ENCODE measurements at regions not wholly inside any gene's neighbourhood (a gene's known extent, or its start where the extent isn't known, plus 50 kb on each side); places are given as distances from the start of the nearest gene placed in this dataset.

DNA sequence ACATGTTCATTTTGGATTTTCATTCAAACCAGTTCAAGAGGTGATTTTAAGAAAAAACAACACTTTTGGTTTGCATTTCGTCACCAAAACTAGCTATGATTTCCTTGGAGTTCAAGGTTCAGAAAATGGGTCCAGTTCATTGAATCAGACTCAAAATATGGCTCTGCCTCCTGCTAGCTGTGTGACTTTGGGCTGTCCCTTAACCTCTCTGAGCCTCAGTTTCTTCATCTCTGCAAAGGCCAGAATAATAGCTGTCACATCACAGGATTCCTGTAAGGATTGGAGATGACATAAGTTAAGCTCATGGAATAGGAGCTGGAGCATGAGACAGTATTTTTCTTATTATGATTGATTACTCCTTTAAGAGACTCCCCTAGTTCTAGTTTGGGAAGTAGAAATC is 147.8 kb upstream of the SMIM23 start:
- no peak overlapping the region for H3K27ac ChIP-seq
- POLR2A ChIA-PET (ENCODE audit: low non-redundant PET): no interaction called here
- CTCF ChIA-PET: no interaction called here
- TF ChIP-seq, protein P1, sequence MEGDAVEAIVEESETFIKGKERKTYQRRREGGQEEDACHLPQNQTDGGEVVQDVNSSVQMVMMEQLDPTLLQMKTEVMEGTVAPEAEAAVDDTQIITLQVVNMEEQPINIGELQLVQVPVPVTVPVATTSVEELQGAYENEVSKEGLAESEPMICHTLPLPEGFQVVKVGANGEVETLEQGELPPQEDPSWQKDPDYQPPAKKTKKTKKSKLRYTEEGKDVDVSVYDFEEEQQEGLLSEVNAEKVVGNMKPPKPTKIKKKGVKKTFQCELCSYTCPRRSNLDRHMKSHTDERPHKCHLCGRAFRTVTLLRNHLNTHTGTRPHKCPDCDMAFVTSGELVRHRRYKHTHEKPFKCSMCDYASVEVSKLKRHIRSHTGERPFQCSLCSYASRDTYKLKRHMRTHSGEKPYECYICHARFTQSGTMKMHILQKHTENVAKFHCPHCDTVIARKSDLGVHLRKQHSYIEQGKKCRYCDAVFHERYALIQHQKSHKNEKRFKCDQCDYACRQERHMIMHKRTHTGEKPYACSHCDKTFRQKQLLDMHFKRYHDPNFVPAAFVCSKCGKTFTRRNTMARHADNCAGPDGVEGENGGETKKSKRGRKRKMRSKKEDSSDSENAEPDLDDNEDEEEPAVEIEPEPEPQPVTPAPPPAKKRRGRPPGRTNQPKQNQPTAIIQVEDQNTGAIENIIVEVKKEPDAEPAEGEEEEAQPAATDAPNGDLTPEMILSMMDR (conservative IDR thresholded peaks at IDR 0.05; ENCODE audit: low read depth): no peak
- no peak for DNase-seq (ENCODE audit: low spot score)

- POLR2A ChIA-PET (ENCODE audit: low non-redundant PET): no interaction called here
- CTCF ChIA-PET: interaction anchor here (1.0 to 2.0 kb wide), 2 partner anchors 9 to 221 kb away, joined by 3 to 7 read pairs; no protein-coding TSS in a partner anchor
These were observed 146.4 kb upstream of the SMIM23 start for GRCh38 chr5:171639205-171639621.

GRCh38 chr5:171639966-171640365 is 145.7 kb upstream of the SMIM23 start:
- CTCF ChIA-PET: interaction anchor here (1.0 to 2.0 kb wide), 2 partner anchors 10 to 222 kb away, joined by 3 to 7 read pairs; no protein-coding TSS in a partner anchor

More at GRCh38 chr5:171639205-171639621, 146.4 kb upstream of the SMIM23 start:
- TF ChIP-seq, protein P1 (conservative IDR thresholded peaks at IDR 0.05; ENCODE audit: low read depth): no peak
- H3K27ac ChIP-seq: no peak overlapping the region
- DNase-seq (ENCODE audit: low spot score): no peak

GRCh38 chr5:171640480-171640879 is 145.1 kb upstream of the SMIM23 start:
- H3K27ac ChIP-seq: no peak overlapping the region
- TF ChIP-seq, protein P1 (conservative IDR thresholded peaks at IDR 0.05; ENCODE audit: low read depth): no peak
- DNase-seq (ENCODE audit: low spot score): no peak
- POLR2A ChIA-PET (ENCODE audit: low non-redundant PET): no interaction called here
- CTCF ChIA-PET: interaction anchor here (2.0 kb wide), 1 partner anchor 10 kb away, joined by 7 read pairs; no protein-coding TSS in a partner anchor

More at GRCh38 chr5:171639966-171640365, 145.7 kb upstream of the SMIM23 start:
- TF ChIP-seq, protein P1 (conservative IDR thresholded peaks at IDR 0.05; ENCODE audit: low read depth): no peak
- DNase-seq (ENCODE audit: low spot score): no peak
- POLR2A ChIA-PET (ENCODE audit: low non-redundant PET): no interaction called here
- H3K27ac ChIP-seq: no peak overlapping the region

DNA sequence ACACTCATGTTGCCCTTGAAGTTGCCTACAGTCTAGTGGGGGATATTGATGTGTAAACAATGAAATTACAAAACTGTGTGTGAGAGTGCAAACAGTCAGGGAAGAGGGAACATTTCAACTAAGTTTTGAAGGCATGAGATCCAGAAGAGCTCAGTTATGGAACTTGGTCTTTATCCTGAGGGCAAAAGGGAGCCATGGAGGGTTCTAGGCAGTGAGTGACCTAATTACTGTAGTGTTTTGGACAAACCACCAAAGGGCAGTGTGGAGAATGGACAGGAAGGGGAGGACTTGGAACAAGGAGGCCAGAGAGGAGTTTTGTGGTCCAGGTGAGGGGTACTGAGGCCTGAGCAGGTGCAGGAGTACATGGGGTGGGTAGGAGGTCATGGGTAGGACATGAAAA is 143.7 kb upstream of the SMIM23 start:
- TF ChIP-seq, protein P1 (conservative IDR thresholded peaks at IDR 0.05; ENCODE audit: low read depth): no peak
- no peak for DNase-seq (ENCODE audit: low spot score)
- POLR2A ChIA-PET (ENCODE audit: low non-redundant PET): no interaction called here
- CTCF ChIA-PET: no interaction called here
- H3K27ac ChIP-seq: no peak overlapping the region

GRCh38 chr5:171642894-171643293 is 142.7 kb upstream of the SMIM23 start:
- TF ChIP-seq, protein P1 (conservative IDR thresholded peaks at IDR 0.05; ENCODE audit: low read depth): no peak
- ChIA-PET POLR2A (ENCODE audit: low non-redundant PET) (no interaction called here), CTCF (interaction anchor here (0.8 kb wide), 1 partner anchor 237 kb away, joined by 3 read pairs; no protein-coding TSS in a partner anchor)
- H3K27ac ChIP-seq: no peak overlapping the region
- DNase-seq (ENCODE audit: low spot score): no peak
